ENCODE measurements at regions not wholly inside any gene's neighbourhood (a gene's known extent, or its start where the extent isn't known, plus 50 kb on each side); places are given as distances from the start of the nearest gene placed in this dataset.

- Histone ChIP-seq H3K4me1 (no peaks in the 10 kb centered on the region), H3K36me3 (no peaks in the 10 kb centered on the region), H3K4me3 (no peak overlapping the region), H3K27ac (no peak overlapping the region), H3K9me3 (no peaks in the 10 kb centered on the region), H3K27me3 (no peaks in the 10 kb centered on the region)
- TF ChIP-seq POLR2A (IDR thresholded peaks at IDR 0.05) = no peak
- TF ChIP-seq POLR2AphosphoS5 (IDR thresholded peaks at IDR 0.05) = no peak
- no peak for TF ChIP-seq CTCF (IDR thresholded peaks at IDR 0.05)
- no peak for TF ChIP-seq EP300 (IDR thresholded peaks at IDR 0.05)
- intact Hi-C loops (cut with DNase I; ENCODE audit: low total_unique reads) = no loop called here
- 72 to 97% (median 82%) methylated on average over 1 of the region's 1 CpG for WGBS, 5 donors
- no peak for DNase-seq
Observed at GRCh38 chr2:188193230-188193629, 98.4 kb upstream of the GULP1 start.

- no peaks in the 10 kb centered on the region for H3K4me1 ChIP-seq
- no peak for DNase-seq
- intact Hi-C loops (cut with DNase I; ENCODE audit: low total_unique reads) = no loop called here
- no peaks in the 10 kb centered on the region for H3K27me3 ChIP-seq
- TF ChIP-seq POLR2A (IDR thresholded peaks at IDR 0.05) (no peak), EP300 (IDR thresholded peaks at IDR 0.05) (no peak), CTCF (IDR thresholded peaks at IDR 0.05) (no peak), POLR2AphosphoS5 (IDR thresholded peaks at IDR 0.05) (no peak)
- H3K9me3 ChIP-seq = no peaks in the 10 kb centered on the region
- no peaks in the 10 kb centered on the region for H3K36me3 ChIP-seq
- no peak overlapping the region for H3K4me3 ChIP-seq
- 63 to 85% (median 78%) methylated on average over 2 of the region's 2 CpGs for WGBS, 5 donors
- no peak overlapping the region for H3K27ac ChIP-seq
Observed at GRCh38 chr2:188196343-188197008, 95.2 kb upstream of the GULP1 start.

GRCh38 chr2:188199716-188200128 is 92.0 kb upstream of the GULP1 start:
- WGBS, 5 donors = 80 to 87% (median 80%) methylated on average over 3 of the region's 3 CpGs
- H3K9me3 ChIP-seq = no peaks in the 10 kb centered on the region

GRCh38 chr2:188201639-188202038 is 90.0 kb upstream of the GULP1 start:
- intact Hi-C loops (cut with DNase I; ENCODE audit: low total_unique reads) = no loop called here
- DNase-seq = no peak
- no peaks in the 10 kb centered on the region for H3K36me3 ChIP-seq
- TF ChIP-seq EP300 (IDR thresholded peaks at IDR 0.05) (no peak), CTCF (IDR thresholded peaks at IDR 0.05) (no peak), POLR2A (IDR thresholded peaks at IDR 0.05) (no peak), POLR2AphosphoS5 (IDR thresholded peaks at IDR 0.05) (no peak)
- no peaks in the 10 kb centered on the region for H3K27me3 ChIP-seq
- WGBS, 5 donors = 88 to 94% (median 93%) methylated on average over 2 of the region's 2 CpGs
- no peak overlapping the region for H3K4me3 ChIP-seq
- no peaks in the 10 kb centered on the region for H3K4me1 ChIP-seq
- no peaks in the 10 kb centered on the region for H3K9me3 ChIP-seq
- no peak overlapping the region for H3K27ac ChIP-seq

More at GRCh38 chr2:188199716-188200128, 92.0 kb upstream of the GULP1 start:
- Histone ChIP-seq H3K36me3 (no peaks in the 10 kb centered on the region), H3K4me1 (no peaks in the 10 kb centered on the region), H3K27me3 (no peaks in the 10 kb centered on the region), H3K27ac (no peak overlapping the region), H3K4me3 (no peak overlapping the region)
- intact Hi-C loops (cut with DNase I; ENCODE audit: low total_unique reads) = no loop called here
- TF ChIP-seq EP300 (IDR thresholded peaks at IDR 0.05) = no peak
- no peak for TF ChIP-seq CTCF (IDR thresholded peaks at IDR 0.05)
- TF ChIP-seq POLR2AphosphoS5 (IDR thresholded peaks at IDR 0.05) = no peak
- no peak for TF ChIP-seq POLR2A (IDR thresholded peaks at IDR 0.05)
- DNase-seq = no peak

Data from stomach (tissue), 8 donors.